Endothelial cell of umbilical vein (primary cell): ENCODE measurements at regions not wholly inside any gene's neighbourhood (a gene's known extent, or its start where the extent isn't known, plus 50 kb on each side); places are given as distances from the start of the nearest gene placed in this dataset.

Source experiments
- BruUV-seq: library from RNA; stranded (reverse); fragments of 400-500 nt; replicated peaks from 2 replicates; lab custom pipeline; 2021; lab: Mats Ljungman, UMichigan
- CTCF ChIA-PET: fragments of 300-600, 350-600 bp; sonication (Branson Sonifier 250); formaldehyde crosslinking; loops from one replicate; lab custom pipeline; 2021; ENCODE audit warnings: antibody characterized with exemption, inconsistent platforms; lab: Charles Lee
- POLR2A ChIA-PET: fragments of 300-600, 350-600 bp; sonication (Branson Sonifier 250); formaldehyde crosslinking; loops from one replicate; lab custom pipeline; 2021; ENCODE audit warnings: antibody characterized with exemption, inconsistent platforms; lab: Charles Lee
- DNase-seq: peaks from one replicate; pipeline ENCODE4 v3.0.0-alpha.2; 2011; ENCODE audit warnings: low read depth, low spot score
- FAIRE-seq: peaks from 2 replicates; lab custom pipeline; 2011; peaks lifted over from hg19 to GRCh38; lab: Jason Lieb, UNC
- H2AFZ ChIP-seq: 2 replicates; pipeline ENCODE4 v1.6.0; 2012; ENCODE audit warnings: low read depth, low read length, control low read depth, inconsistent platforms
- H3K27ac ChIP-seq: 2 replicates; pipeline ENCODE4 v1.5.1; 2011; ENCODE audit warnings: low read depth, mild to moderate bottlenecking, control low read depth, low read length, moderate library complexity; ENCODE audit not compliant: insufficient read depth
- H3K27me3 ChIP-seq, 2 experiments: 2 replicates each; pipeline versions ENCODE4 v1.6.0 to v1.6.1; 2011; ENCODE audit warnings: low read length in 2 of 2, mixed read lengths in 1 of 2; ENCODE audit not compliant: control insufficient read depth in 2 of 2, insufficient read depth in 2 of 2
- H3K36me3 ChIP-seq, 2 experiments: 2 replicates in 1 of 2; 3 replicates in 1 of 2; pipeline ENCODE4 v1.5.1; 2011; ENCODE audit warnings: low read length in 2 of 2, mild to moderate bottlenecking in 1 of 2, moderate library complexity in 1 of 2; ENCODE audit not compliant: control insufficient read depth in 2 of 2, insufficient read depth in 2 of 2; ENCODE audit errors: extremely low read depth in 1 of 2
- H3K4me1 ChIP-seq: 3 replicates; pipeline ENCODE4 v1.5.1; 2011; ENCODE audit warnings: mild to moderate bottlenecking, low read length; ENCODE audit not compliant: control insufficient read depth, insufficient read depth; ENCODE audit errors: extremely low read depth
- H3K4me2 ChIP-seq: 2 replicates; pipeline ENCODE4 v1.6.1; 2011; ENCODE audit warnings: low read length, control low read depth, mixed read lengths; ENCODE audit not compliant: insufficient read depth
- H3K4me3 ChIP-seq, 3 experiments: fragments of 200-600 bp in 1 of 3; sonication (generic), shearing (Covaris generic) in 1 of 3; replicated peaks in 1 of 3; 2 replicates each; pipeline ENCODE4 v1.5.1; 2011 to 2016; ENCODE audit warnings: control low read depth in 3 of 3, low read length in 3 of 3, mild to moderate bottlenecking in 2 of 3, inconsistent platforms in 1 of 3, low read depth in 1 of 3, moderate library complexity in 1 of 3; ENCODE audit not compliant: insufficient read depth in 1 of 3
- H3K79me2 ChIP-seq: 2 replicates; pipeline ENCODE4 v1.6.0; 2012; ENCODE audit warnings: low read length, inconsistent platforms; ENCODE audit not compliant: control insufficient read depth, insufficient read depth
- H3K9ac ChIP-seq: replicated peaks from 2 replicates; pipeline ENCODE3; 2011; ENCODE audit warnings: low read length, control low read depth; ENCODE audit not compliant: insufficient read depth; ENCODE audit errors: extremely low read depth
- H3K9me1 ChIP-seq: replicated peaks from 3 replicates; pipeline ENCODE4 v1.6.0; 2011; ENCODE audit warnings: mild to moderate bottlenecking, low read length; ENCODE audit not compliant: control insufficient read depth, insufficient read depth; ENCODE audit errors: extremely low read depth
- H3K9me3 ChIP-seq: replicated peaks from 2 replicates; pipeline ENCODE4 v1.5.1; 2012; ENCODE audit warnings: low read length, inconsistent platforms; ENCODE audit not compliant: control insufficient read depth, insufficient read depth
- H4K20me1 ChIP-seq: replicated peaks from 2 replicates; pipeline ENCODE3; 2011; ENCODE audit warnings: mild to moderate bottlenecking, low read length; ENCODE audit not compliant: control insufficient read depth, insufficient read depth; ENCODE audit errors: extremely low read depth
- FOS ChIP-seq: IDR thresholded peaks from 2 replicates; pipeline ENCODE4 v1.6.1; 2011; ENCODE audit warnings: mild to moderate bottlenecking, low read length, moderate library complexity, borderline replicate concordance; ENCODE audit not compliant: insufficient read depth
- GATA2 ChIP-seq: IDR thresholded peaks from 2 replicates; pipeline ENCODE4 v1.7.0; 2011; ENCODE audit warnings: low read depth, mild to moderate bottlenecking, moderate library complexity, mixed read lengths, low read length; ENCODE audit not compliant: insufficient read length, insufficient read depth
- JUN ChIP-seq: IDR thresholded peaks from 2 replicates; pipeline ENCODE4 v1.6.1; 2011; ENCODE audit warnings: borderline replicate concordance, low read depth; ENCODE audit not compliant: insufficient read length, insufficient read depth
- MYC ChIP-seq: IDR thresholded peaks from one replicate; pipeline ENCODE4 v1.6.1; 2011; ENCODE audit warnings: mild to moderate bottlenecking, low read depth, low read length
- POLR2A ChIP-seq: IDR thresholded peaks from 2 replicates; pipeline ENCODE4 v1.6.1; 2012; ENCODE audit warnings: low read depth, mild to moderate bottlenecking, control low read depth, low read length
- POLR2AphosphoS5 ChIP-seq: IDR thresholded peaks from 2 replicates; pipeline ENCODE4 v1.6.1; 2012; ENCODE audit warnings: low read depth, mild to moderate bottlenecking, control low read depth, low read length, moderate library complexity; ENCODE audit not compliant: insufficient read depth
- dilution Hi-C: fragments of 300-500 bp; cut with MboI; formaldehyde crosslinking; loops from one replicate; pipeline ENCODE4 v1.15.0; 2019; ENCODE audit warnings: low sequenced_read_pairs; ENCODE audit not compliant: extremely low pct_ligation_motif_present
- intact Hi-C: fragments of 100-400 bp; cut with micrococcal nuclease; formaldehyde crosslinking; loops from one replicate; pipeline ENCODE4 v1.10.0; 2022
- TF ChIP-seq, protein P1 (sequence below), 2 donors: IDR thresholded peaks; 1 replicate in 1 of 2; 2 replicates in 1 of 2; pipeline ENCODE4 v1.5.1; 2011; ENCODE audit warnings: low read length in 2 of 2, mild to moderate bottlenecking in 2 of 2, moderate library complexity in 2 of 2, control low read depth in 1 of 2, inconsistent platforms in 1 of 2, low read depth in 1 of 2; ENCODE audit not compliant: insufficient read depth in 1 of 2; ENCODE audit errors: extremely low read depth in 1 of 2
- TF ChIP-seq, protein P2 (sequence below): IDR thresholded peaks from 2 replicates; pipeline ENCODE4 v1.6.1; 2011; ENCODE audit not compliant: insufficient read depth, insufficient read length

DNA sequence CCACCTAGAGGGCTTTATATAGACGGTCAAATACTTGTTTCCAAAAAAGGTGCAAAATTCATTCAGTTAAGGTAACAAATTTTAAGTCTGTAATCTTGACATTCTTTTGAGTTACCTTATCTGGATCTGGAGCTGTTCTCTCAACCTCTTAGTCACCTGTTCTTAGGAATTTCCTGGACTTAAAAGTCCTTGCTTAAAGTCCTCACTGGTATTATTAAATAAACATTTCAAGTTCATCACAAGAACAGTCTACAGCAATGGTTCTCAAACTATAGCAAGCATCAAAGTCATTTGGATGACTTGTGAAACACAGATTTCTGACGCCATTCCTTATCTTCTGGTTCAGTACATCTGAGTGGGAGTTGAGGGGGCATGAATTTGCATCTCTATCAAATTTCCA, 122.9 kb upstream of the GOLIM4 start:
- no peaks in the 10 kb centered on the region for H4K20me1 ChIP-seq
- no peak overlapping the region for H3K4me2 ChIP-seq
- H3K9ac ChIP-seq, result no peak overlapping the region
- no peaks in the 10 kb centered on the region for H3K9me3 ChIP-seq
- no peaks in the 10 kb centered on the region for H3K4me1 ChIP-seq
- no peak overlapping the region for H3K4me3 ChIP-seq
- ChIA-PET CTCF (interaction anchor here (3.6 kb wide), 1 partner anchor 628 kb away, joined by 17 read pairs; no protein-coding TSS in a partner anchor), POLR2A (no interaction called here)
- BruUV-seq, result no TSS peak
- DNase-seq (no peak), FAIRE-seq (no peak)
- dilution Hi-C loops, result no loop called here
- no peaks in the 10 kb centered on the region for H3K9me1 ChIP-seq
- no peaks in the 10 kb centered on the region for H3K36me3 ChIP-seq
- H3K79me2 ChIP-seq, result no peaks in the 10 kb centered on the region
- intact Hi-C loops, result no loop called here
- no peak for TF ChIP-seq POLR2AphosphoS5
- no peak for TF ChIP-seq GATA2
- no peak for TF ChIP-seq MYC
- no peak for TF ChIP-seq FOS
- TF ChIP-seq JUN, result no peak
- TF ChIP-seq, protein P1, sequence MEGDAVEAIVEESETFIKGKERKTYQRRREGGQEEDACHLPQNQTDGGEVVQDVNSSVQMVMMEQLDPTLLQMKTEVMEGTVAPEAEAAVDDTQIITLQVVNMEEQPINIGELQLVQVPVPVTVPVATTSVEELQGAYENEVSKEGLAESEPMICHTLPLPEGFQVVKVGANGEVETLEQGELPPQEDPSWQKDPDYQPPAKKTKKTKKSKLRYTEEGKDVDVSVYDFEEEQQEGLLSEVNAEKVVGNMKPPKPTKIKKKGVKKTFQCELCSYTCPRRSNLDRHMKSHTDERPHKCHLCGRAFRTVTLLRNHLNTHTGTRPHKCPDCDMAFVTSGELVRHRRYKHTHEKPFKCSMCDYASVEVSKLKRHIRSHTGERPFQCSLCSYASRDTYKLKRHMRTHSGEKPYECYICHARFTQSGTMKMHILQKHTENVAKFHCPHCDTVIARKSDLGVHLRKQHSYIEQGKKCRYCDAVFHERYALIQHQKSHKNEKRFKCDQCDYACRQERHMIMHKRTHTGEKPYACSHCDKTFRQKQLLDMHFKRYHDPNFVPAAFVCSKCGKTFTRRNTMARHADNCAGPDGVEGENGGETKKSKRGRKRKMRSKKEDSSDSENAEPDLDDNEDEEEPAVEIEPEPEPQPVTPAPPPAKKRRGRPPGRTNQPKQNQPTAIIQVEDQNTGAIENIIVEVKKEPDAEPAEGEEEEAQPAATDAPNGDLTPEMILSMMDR (IDR thresholded peaks at IDR 0.05; ENCODE audit: extremely low read depth in 1 of 2, insufficient read depth in 1 of 2, low read depth in 1 of 2, low read length in 2 of 2), result no peak
- no peak for TF ChIP-seq POLR2A
- TF ChIP-seq, protein P2, sequence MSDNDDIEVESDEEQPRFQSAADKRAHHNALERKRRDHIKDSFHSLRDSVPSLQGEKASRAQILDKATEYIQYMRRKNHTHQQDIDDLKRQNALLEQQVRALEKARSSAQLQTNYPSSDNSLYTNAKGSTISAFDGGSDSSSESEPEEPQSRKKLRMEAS, result no peak
- no peak overlapping the region for H3K27ac ChIP-seq
- no peak overlapping the region for H2AFZ ChIP-seq
- H3K27me3 ChIP-seq, result peaks cover 2 to 5% of the 10 kb centered on the region in 2 experiments
